ENCODE measurements at regions not wholly inside any gene's neighbourhood (a gene's known extent, or its start where the extent isn't known, plus 50 kb on each side); places are given as distances from the start of the nearest gene placed in this dataset.
"Not testable (repeated sequence)": the region's sequence is repeated elsewhere in the genome, so short reads cannot be mapped to it uniquely, and the experiment has no call there.

DNA sequence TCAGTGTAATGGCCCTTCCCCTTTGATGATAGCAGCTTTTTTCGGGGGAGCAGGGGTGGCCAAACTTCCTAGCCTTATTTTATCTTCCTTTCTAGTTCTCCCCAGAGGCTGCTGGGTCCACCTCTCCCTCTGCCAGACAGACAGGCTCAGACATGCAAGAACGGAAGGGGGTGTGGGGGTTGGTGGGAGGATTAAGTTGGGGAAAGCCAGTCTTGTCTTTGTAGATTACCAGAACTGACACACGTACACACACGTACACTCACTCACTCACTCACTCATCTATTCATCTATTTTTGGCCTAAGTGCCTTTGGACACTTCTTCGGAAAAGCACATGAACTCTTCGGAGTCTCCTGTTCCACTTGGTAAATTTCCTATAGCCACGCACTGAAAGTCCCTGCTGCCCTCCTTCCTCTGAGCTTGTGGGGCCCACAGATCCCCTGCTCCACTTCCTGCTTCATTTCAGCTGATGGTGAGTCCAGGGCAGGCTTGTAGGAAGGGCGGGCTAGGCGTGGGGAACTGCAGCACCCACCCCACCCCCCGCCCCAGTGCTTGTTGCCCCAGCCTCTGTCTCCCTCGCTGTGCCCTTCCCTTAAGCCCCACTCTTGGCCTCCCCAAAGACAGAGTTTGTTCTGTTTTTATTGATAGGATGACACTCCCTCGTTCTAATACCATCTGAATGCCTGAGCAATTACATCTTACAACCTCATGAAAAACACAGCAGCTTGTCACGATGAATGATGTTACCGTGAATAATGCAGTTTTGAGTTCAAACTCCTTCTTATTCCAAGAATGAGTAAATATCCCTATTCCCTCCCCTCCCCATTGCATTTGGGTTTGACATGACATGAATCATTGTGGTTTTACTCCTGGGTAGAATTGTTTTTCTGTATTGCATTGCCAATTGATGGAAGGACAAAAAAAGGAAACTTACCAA, 60.7 kb upstream of the ATP5PO start:
- intact Hi-C loops (cut with DNase I), result no loop called here
- DNase-seq (no peak), ATAC-seq (ENCODE audit: poor library complexity) (peak; percentile 86)

DNA sequence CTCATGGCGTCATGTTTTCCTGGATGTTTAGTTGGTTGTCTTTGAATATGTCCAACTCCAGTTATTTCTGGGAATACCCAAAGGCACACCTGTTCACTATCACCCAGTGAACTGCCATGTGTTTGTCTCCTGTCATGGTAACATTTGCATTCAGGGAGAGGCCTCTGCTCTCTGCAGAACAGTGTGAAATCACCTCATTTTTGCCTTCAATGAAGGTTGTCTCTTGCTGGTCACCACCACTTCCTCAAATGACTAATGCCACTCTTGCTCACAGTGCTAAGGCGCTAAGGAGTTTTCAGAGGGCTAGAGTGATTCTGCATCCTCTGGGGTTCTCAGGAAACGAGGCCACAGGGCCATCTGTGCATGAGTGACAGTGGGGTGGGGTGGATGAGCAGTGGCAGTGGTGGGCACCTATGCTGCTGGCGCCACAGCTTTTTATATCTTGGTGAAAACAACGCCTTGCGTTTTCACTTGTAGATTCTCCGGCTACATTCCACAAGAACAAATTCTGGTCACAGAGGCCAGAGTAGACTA, 60.0 kb upstream of the ATP5PO start:
- intact Hi-C loops (cut with DNase I), result no loop called here

DNA sequence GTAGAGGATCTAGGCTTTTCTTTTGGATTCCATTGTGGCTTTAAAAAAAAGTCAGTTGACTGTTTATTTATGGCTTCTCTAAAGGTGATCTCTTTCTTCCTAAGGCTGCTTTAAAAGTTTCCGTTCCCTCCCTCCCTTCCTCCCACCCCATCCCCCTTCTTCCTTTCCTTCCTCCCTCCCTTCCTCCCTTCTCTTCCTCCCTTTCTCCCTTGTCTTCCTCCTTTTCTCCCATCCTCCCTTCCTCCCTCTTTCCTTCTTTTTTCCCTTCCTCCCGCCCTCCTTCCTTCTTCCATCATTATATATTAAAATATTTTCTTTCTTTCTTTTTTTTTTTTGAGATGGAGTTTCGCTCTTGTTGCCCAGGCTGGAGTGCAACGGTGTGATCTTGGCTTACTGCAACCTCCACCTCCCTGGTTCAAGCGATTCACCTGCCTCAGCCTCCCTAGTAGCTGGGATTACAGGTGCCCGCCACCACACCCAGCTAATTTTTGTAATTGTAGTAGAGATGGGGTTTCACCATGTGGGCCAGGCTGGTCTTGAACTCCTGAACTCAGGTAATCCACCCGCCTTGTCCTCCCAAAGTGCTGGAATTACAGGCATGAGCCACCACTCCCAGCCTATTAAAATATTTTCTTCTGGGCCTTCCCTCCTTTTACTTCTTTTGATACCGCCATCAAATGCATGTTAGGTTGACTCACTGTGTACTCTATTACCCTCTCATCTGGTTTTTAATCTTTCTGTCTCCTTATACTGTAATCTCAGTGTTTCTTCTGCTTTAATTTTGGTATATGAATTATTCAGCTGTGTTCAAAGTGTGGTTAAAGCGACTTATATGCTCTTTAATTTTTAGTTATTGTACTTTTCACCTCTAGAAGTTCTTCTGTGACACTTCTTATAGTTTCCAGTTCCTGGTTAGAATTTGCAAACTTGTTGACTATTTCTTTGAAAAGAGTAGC, 59.2 kb upstream of the ATP5PO start:
- ATAC-seq (ENCODE audit: poor library complexity), result no peak
- intact Hi-C loops (cut with DNase I), result no loop called here
- DNase-seq, result no peak

More for the DNA sequence above, 60.0 kb upstream of the ATP5PO start:
- ATAC-seq (ENCODE audit: poor library complexity) (peak; percentile 49), DNase-seq (no peak)

DNA sequence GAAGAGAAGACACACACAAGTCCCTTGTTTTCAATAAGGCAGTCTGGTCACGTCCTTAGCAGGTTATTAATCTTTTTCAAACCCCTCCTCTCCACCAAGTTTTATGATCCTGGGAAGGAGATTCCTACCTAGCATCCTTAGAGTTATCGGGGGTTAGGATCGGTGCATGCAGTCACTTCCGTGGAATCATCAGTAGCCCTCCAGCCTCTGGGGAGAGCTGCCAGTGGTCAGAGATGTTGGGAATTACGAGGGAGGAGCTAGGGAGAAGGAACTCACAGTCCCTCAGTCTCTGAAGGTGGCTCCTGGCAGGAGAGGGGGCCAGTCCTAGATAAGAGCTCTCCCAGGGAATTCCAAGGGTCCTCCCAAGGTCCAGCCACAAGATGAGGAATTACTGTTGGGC, 57.7 kb upstream of the ATP5PO start:
- intact Hi-C loops (cut with DNase I), result no loop called here
- ATAC-seq (ENCODE audit: poor library complexity) (no peak), DNase-seq (no peak)

DNA sequence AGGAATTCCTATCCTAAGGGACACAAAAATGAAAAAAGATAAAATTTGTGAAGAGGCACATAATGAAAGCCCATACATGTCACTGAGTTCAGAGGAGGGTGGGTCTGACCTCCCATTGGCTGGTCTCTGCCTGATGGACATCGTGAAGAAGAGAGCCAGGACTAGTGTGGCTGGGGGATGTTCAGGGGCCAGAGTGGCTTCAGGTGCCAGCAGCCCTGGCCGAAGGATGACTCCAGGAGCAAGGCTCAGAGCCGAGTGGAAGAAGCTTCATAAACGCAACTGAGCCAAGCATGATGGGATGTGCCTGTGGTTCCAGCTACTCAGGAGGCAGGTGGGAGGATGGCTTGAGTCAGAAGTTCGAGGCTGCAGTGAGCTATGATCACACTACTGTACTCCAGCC, 56.9 kb upstream of the ATP5PO start:
- intact Hi-C loops (cut with DNase I), result no loop called here
- DNase-seq (no peak), ATAC-seq (ENCODE audit: poor library complexity) (no peak)

DNA sequence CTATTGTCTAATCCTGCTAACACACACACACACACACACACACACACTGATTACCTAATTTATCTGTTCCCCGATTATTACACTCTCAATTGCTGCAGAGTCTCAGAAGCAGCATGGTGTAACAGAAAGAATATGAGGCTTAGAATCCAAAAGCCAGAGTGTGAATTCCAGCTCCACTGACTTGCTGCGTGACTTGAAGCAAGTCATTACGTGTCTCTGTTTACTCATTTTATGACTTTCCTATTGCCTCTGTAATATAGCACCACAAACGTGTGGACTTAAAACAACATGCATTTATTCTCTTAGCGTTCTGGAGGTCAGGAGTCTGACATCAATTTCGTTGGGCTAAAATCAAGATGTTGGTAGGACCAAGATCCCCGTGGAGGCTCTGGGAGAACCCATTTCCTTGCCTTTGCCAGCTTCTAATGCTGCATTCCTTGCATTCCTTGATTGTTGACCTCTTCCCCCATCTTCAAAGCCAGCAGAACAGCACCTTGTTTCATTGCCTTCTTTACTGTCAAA, 55.9 kb upstream of the ATP5PO start:
- ATAC-seq (ENCODE audit: poor library complexity), result no peak
- intact Hi-C loops (cut with DNase I), result no loop called here
- DNase-seq, result no peak

DNA sequence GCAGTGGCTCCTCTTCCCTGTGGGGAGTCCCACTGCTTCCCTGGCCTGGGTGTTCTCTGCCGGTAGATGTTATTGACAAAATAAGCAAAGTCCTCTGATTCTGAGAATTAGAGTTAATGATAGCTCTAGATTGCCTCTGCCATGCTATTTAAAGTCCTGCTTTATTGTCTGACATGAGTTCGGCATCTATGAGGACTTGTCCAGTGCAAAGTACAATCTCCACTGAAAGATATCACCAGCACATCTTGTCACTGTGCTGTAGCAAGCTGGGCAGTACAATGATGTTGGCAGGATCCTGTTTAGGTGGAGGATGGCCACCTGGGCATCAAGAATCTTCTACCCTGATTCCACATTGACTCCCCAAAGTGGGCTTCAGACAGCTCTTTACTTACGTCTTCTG, 54.0 kb upstream of the ATP5PO start:
- ATAC-seq (ENCODE audit: poor library complexity) (peak; percentile 30), DNase-seq (no peak)
- intact Hi-C loops (cut with DNase I), result no loop called here

DNA sequence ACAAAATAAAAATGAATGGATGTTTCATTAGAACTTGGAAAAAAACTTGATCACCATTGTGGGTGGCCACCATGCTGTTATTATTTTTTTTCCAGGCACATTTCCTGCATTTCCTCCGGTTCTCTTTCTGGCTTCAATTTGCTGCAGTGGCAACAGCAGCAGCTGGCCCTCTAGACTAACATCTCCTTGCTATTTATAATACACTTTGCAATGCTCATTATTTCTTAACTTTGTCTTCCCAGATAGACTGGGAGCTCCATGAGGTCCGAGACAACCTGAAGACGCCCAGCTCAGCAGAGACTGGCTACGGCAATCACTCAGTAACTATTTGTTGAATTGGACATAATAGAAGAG, 53.4 kb upstream of the ATP5PO start:
- ATAC-seq (ENCODE audit: poor library complexity) (peak; percentile 30), DNase-seq (no peak)
- intact Hi-C loops (cut with DNase I), result no loop called here

DNA sequence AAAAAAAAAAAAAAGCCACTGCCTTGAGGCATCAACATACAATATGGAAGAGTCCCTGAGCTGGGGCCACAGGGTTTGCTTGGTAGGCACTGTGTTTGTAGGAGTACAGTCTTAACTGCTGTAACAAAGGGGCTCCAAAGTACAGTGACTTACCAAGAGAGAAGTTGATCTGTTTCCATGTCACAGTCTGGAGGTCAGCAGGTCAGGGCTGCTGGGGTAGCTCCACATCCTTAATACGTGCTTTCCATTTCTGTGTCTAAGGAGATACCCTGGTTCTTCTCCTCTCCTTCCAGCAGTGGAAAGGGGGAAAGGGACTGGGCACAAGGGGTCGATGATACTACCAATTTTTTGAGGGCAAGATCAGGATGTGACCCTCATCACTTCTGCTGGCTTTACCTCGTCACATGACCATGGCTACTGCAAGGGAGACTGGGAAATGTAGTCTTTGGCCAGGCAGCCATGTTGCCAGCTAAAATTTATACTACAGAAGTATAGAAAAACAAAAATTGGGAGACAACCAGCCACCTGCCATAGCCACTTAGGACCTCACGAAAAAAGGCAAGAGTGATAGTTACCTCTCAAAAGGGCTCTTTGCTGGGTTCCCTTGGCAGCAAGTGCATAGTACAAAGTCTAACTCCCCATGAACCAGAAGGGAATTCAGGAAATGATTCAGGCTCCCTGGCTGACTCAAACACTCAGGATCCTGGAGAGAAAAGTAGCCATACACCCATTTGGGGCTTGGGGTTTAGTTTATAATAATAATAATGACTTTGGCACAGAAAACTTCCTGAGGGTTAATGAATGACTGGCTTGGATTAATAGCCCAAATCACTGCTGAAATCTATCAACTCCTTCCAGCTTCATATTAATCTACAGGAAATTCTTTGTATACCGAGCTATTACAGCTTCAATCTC, 52.7 kb upstream of the ATP5PO start:
- intact Hi-C loops (cut with DNase I), result no loop called here
- ATAC-seq (ENCODE audit: poor library complexity) (peak; percentile 51), DNase-seq (no peak)

DNA sequence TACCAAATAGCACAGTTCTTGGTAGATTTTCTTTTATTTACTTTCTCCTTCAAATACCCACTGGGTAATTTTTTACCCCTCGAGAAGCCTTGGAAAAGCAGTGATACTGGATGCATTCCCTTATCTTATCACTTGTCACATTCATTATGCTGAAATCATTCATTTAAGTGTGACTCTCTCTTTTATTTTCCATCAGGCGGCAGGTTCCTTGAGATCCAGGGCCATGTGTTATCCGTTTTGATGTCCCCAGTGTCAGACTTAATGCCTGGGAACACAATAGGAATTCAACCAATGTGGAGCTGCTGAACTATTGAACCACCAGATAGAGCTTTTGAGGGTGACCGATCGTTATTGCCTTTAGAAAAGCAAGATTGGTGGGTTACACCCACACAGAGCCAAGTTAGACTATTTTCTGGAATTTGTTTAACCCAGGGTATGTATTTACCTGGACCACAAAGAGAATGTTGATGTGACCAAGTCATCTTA, 51.5 kb upstream of the ATP5PO start:
- ATAC-seq (ENCODE audit: poor library complexity), result no peak
- intact Hi-C loops (cut with DNase I), result no loop called here
- DNase-seq, result no peak

DNA sequence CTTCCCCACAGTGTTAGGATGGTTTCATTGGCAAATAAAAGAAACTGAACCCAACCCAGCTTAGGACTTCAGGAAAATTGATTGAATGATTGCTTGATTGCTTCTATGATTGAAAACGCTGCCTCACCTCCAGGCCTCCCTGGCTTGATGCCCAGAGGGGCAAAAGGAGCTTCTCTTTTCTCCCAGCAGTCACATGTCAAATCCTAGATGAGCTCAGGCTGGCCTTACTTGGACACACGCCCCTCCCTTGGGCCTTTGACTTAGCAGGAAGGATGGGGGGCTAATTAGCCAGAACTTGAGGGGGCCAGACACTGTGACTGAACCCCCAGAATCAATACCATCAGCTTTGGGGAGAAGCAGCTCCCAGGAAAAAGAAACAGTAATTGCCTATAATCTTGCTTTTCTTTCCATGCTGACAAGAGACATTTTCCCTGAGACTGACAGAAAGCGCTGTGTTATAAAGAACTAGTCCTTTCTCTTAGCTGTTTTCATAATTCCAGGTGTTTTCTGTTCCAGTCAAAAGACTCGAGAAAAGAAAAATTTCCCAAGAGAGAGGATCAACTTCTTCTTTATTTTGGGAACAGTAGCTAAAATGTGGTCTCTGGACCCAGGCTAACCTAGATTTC, 50.8 kb upstream of the ATP5PO start:
- DNase-seq (no peak), ATAC-seq (ENCODE audit: poor library complexity) (no peak)
- intact Hi-C loops (cut with DNase I), result no loop called here

DNA sequence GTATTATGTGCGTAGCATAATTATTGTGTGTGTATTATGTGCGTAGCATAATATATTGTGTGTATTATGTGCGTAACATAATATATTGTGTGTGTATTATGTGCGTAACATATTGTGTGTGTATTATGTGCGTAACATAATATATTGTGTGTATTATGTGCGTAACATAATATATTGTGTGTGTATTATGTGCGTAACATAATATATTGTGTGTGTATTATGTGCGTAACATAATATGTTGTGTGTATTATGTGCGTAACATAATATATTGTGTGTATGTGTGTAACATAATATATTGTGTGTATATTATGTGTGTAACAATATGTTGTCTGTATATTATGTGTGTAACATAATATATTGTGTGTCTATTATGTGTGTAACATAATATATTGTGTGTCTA, 50.1 kb upstream of the ATP5PO start:
- DNase-seq; intact Hi-C loops (cut with DNase I); ATAC-seq (ENCODE audit: poor library complexity): not testable (repeated sequence)

All from Right ventricle myocardium superior (tissue), 1 donor.